ENCODE measurements at regions not wholly inside any gene's neighbourhood (a gene's known extent, or its start where the extent isn't known, plus 50 kb on each side); places are given as distances from the start of the nearest gene placed in this dataset.

GRCh38 chr18:56505293-56505692, 133.1 kb downstream of the TXNL1 start:
- Histone ChIP-seq H3K4me2 (ENCODE audit: insufficient read depth, low read length) (no peak overlapping the region), H3K27me3 (ENCODE audit: control insufficient read depth in 2 of 2, insufficient read depth in 2 of 2, low read length in 2 of 2) (no peaks in the 10 kb centered on the region; a peak in 1 of 5 replicates), H4K20me1 (replicated peaks; ENCODE audit: control insufficient read depth, insufficient read depth, low read length) (no peaks in the 10 kb centered on the region), H3K36me3 (ENCODE audit: control insufficient read depth, insufficient read depth, low read length) (no peaks in the 10 kb centered on the region), H3K4me1 (replicated peaks in 1 of 2; ENCODE audit: control insufficient read depth in 2 of 2, insufficient read depth in 2 of 2, low read length in 2 of 2) (no peaks in the 10 kb centered on the region), H2AFZ (ENCODE audit: low read depth, low read length) (no peak overlapping the region), H3K27ac (ENCODE audit: extremely low read depth, low read depth, low read length) (no peak overlapping the region), H3K4me3 (no peak overlapping the region), H3K79me2 (ENCODE audit: control insufficient read depth, insufficient read depth, low read length) (no peaks in the 10 kb centered on the region), H3K9me3 (replicated peaks; ENCODE audit: control insufficient read depth, insufficient read depth, low read depth, low read length) (no peaks in the 10 kb centered on the region), H3K9ac (ENCODE audit: insufficient read depth in 1 of 2, low read depth in 2 of 2, low read length in 2 of 2) (no peak overlapping the region), H3K9me1 (ENCODE audit: control insufficient read depth, insufficient read depth, low read length) (no peaks in the 10 kb centered on the region)
- WGBS (ENCODE audit: insufficient coverage, low coverage, missing lambda C conversion rate) = 0% methylated on average over 3 of the region's 3 CpGs
- no peak for ATAC-seq
- no TSS peak for BruUV-seq (replicated peaks)
- POLR2A ChIA-PET = no interaction called here
- in situ Hi-C loops (cut with MboI) (no loop called here), intact Hi-C loops (cut with micrococcal nuclease) (no loop called here)
- CTCF ChIA-PET (ENCODE audit: low intra/inter-chr PET ratio) = no interaction called here
- no peak for FAIRE-seq
- DNase-seq (ENCODE audit: extremely low read depth in 1 of 4, low spot score in 3 of 4) = no peak
- TF ChIP-seq PURB (CRISPR knock-in tag; IDR thresholded peaks at IDR 0.05; ENCODE audit: low read depth) = no peak
- TF ChIP-seq NR1H2 (CRISPR knock-in tag; IDR thresholded peaks at IDR 0.05) = no peak
- no peak for TF ChIP-seq RBM34 (IDR thresholded peaks at IDR 0.05; ENCODE audit: borderline replicate concordance, insufficient read depth, low read length)
- TF ChIP-seq SAFB (IDR thresholded peaks at IDR 0.05; ENCODE audit: borderline replicate concordance, low read depth, low read length) = no peak
- no peak for TF ChIP-seq ZSCAN32 (CRISPR knock-in tag; IDR thresholded peaks at IDR 0.05)
- no peak for TF ChIP-seq RERE (CRISPR knock-in tag; IDR thresholded peaks at IDR 0.05; ENCODE audit: borderline replicate concordance)
- no peak for TF ChIP-seq ZKSCAN8 (CRISPR knock-in tag; IDR thresholded peaks at IDR 0.05)
- no peak for TF ChIP-seq MCM3 (IDR thresholded peaks at IDR 0.05)
- no peak for TF ChIP-seq CHD2 (IDR thresholded peaks at IDR 0.05; ENCODE audit: low read depth, low read length)
- TF ChIP-seq SMAD3 (CRISPR knock-in tag; conservative IDR thresholded peaks at IDR 0.05) = no peak
- no peak for TF ChIP-seq GTF2E2 (tag; IDR thresholded peaks at IDR 0.05)
- TF ChIP-seq DPF2 (IDR thresholded peaks at IDR 0.05) = no peak
- no peak for TF ChIP-seq ZBTB11 (CRISPR knock-in tag; IDR thresholded peaks at IDR 0.05)
- no peak for TF ChIP-seq ZNF695 (CRISPR knock-in tag; IDR thresholded peaks at IDR 0.05)
